K562 (cell line): ENCODE measurements at regions not wholly inside any gene's neighbourhood (a gene's known extent, or its start where the extent isn't known, plus 50 kb on each side); places are given as distances from the start of the nearest gene placed in this dataset.
"Not testable (repeated sequence)": the region's sequence is repeated elsewhere in the genome, so short reads cannot be mapped to it uniquely, and the experiment has no call there.

ENCODE experiments used
- ATAC-seq: fragments of 200-7000 bp; cut with Tn5 transposase; 3 replicates; pipeline ENCODE4 v1.9.1; 2020; ENCODE audit warnings: moderate library complexity
- BruUV-seq: library from RNA; stranded (reverse); fragments of 400-500 nt; replicated peaks from 2 replicates; lab custom pipeline; 2021; lab: Mats Ljungman, UMichigan
- CTCF ChIA-PET: fragments of 300-600 bp; formaldehyde crosslinking; extraction: SDS; loops from one replicate; lab custom pipeline; 2021; ENCODE audit warnings: low intra/inter-chr PET ratio; lab: Yijun Ruan, JAX
- POLR2A ChIA-PET: fragments of 300-600, 350-650 bp; sonication (Branson Sonifier 250); formaldehyde crosslinking; extraction: SDS; loops from one replicate; lab custom pipeline; 2021; ENCODE audit warnings: antibody characterized with exemption, inconsistent platforms; lab: Yijun Ruan, JAX
- DNase-seq, 4 experiments: peaks; one replicate each; pipeline versions ENCODE4 v3.0.0 to v3.0.0-alpha.2; 2011 to 2018; ENCODE audit warnings: low spot score in 3 of 4, mixed read lengths in 3 of 4; ENCODE audit errors: extremely low read depth in 1 of 4
- FAIRE-seq: peaks from 2 replicates; lab custom pipeline; 2011; peaks lifted over from hg19 to GRCh38; lab: Jason Lieb, UNC
- H2AFZ ChIP-seq: 2 replicates; pipeline ENCODE4 v1.6.0; 2011; ENCODE audit warnings: low read depth, low read length, control low read depth, inconsistent platforms
- H3K27ac ChIP-seq: fragments of 200-600 bp; 3 replicates; pipeline ENCODE4 v1.8.0; 2011; ENCODE audit warnings: low read depth, mild to moderate bottlenecking, control low read depth, inconsistent platforms, low read length, moderate library complexity, mixed read lengths; ENCODE audit errors: extremely low read depth
- H3K27me3 ChIP-seq, 2 experiments: fragments of 300-600 bp in 1 of 2; 2 replicates in 1 of 2; 3 replicates in 1 of 2; pipeline versions ENCODE4 v1.6.0 to v1.8.0; 2011; ENCODE audit warnings: inconsistent platforms in 2 of 2, low read length in 2 of 2, mild to moderate bottlenecking in 1 of 2, mixed read lengths in 1 of 2, moderate library complexity in 1 of 2; ENCODE audit not compliant: control insufficient read depth in 2 of 2, insufficient read depth in 2 of 2
- H3K36me3 ChIP-seq: fragments of 300-600 bp; 3 replicates; pipeline ENCODE4 v1.8.0; 2011; ENCODE audit warnings: mild to moderate bottlenecking, low read length, inconsistent platforms; ENCODE audit not compliant: control insufficient read depth, insufficient read depth
- H3K4me1 ChIP-seq, 2 experiments: fragments of 200-600 bp in 1 of 2; replicated peaks in 1 of 2; 2 replicates in 1 of 2; 3 replicates in 1 of 2; pipeline versions ENCODE4 v1.5.1 to v1.8.0; 2011; ENCODE audit warnings: inconsistent platforms in 2 of 2, low read length in 2 of 2, mild to moderate bottlenecking in 1 of 2, mixed read lengths in 1 of 2, moderate library complexity in 1 of 2; ENCODE audit not compliant: control insufficient read depth in 2 of 2, insufficient read depth in 2 of 2
- H3K4me2 ChIP-seq: 2 replicates; pipeline ENCODE4 v1.6.1; 2011; ENCODE audit warnings: low read length, control low read depth, inconsistent platforms, mixed read lengths; ENCODE audit not compliant: insufficient read depth
- H3K4me3 ChIP-seq: fragments of 200-600 bp; sonication (generic), shearing (Covaris generic); 2 replicates; pipeline ENCODE4 v1.5.1; 2016; ENCODE audit warnings: control low read depth, inconsistent platforms
- H3K79me2 ChIP-seq: fragments of 200-600 bp; 3 replicates; pipeline ENCODE4 v1.8.0; 2011; ENCODE audit warnings: low read length, inconsistent platforms; ENCODE audit not compliant: control insufficient read depth, insufficient read depth
- H3K9ac ChIP-seq, 2 experiments: 2 replicates each; pipeline versions ENCODE4 v1.6.0 to v1.6.1; 2011; ENCODE audit warnings: low read depth in 2 of 2, low read length in 2 of 2, control low read depth in 1 of 2, inconsistent platforms in 1 of 2, mild to moderate bottlenecking in 1 of 2, mixed read lengths in 1 of 2; ENCODE audit not compliant: insufficient read depth in 1 of 2
- H3K9me1 ChIP-seq: one replicate; pipeline ENCODE4 v1.6.0; 2011; ENCODE audit warnings: inconsistent platforms, mild to moderate bottlenecking, low read length, moderate library complexity; ENCODE audit not compliant: control insufficient read depth, insufficient read depth
- H3K9me3 ChIP-seq: replicated peaks from 2 replicates; pipeline ENCODE4 v1.5.1; 2011; ENCODE audit warnings: low read depth, low read length, inconsistent platforms; ENCODE audit not compliant: control insufficient read depth, insufficient read depth
- H4K20me1 ChIP-seq: replicated peaks from 2 replicates; pipeline ENCODE4 v1.6.1; 2011; ENCODE audit warnings: low read length, inconsistent platforms, mixed read lengths; ENCODE audit not compliant: control insufficient read depth, insufficient read depth
- BHLHE40 ChIP-seq: IDR thresholded peaks from 2 replicates; pipeline ENCODE4 v1.6.1; 2011; ENCODE audit warnings: low read length, improper control_type of control experiment
- DIDO1 ChIP-seq: fragments of 450-650 bp; IDR thresholded peaks from 2 replicates; pipeline ENCODE4 v1.6.1; 2016; ENCODE audit warnings: low read depth, missing biosample characterization, missing genetic modification characterization
- NELFE ChIP-seq: IDR thresholded peaks from 2 replicates; pipeline ENCODE4 v1.6.1; 2011; ENCODE audit warnings: mild to moderate bottlenecking; ENCODE audit not compliant: insufficient read depth, insufficient read length
- POLR2AphosphoS5 ChIP-seq: IDR thresholded peaks from 2 replicates; pipeline ENCODE4 v1.6.1; 2011; ENCODE audit warnings: mild to moderate bottlenecking, low read depth, low read length, moderate library complexity; ENCODE audit not compliant: control insufficient read depth, insufficient read depth
- SUPT5H ChIP-seq: fragments of 450-650 bp; IDR thresholded peaks from 2 replicates; pipeline ENCODE4 v1.6.1; 2016
- WGBS: fragments of 100-300 bp; shearing (Covaris generic); methylation state at CpG from one replicate; pipeline ENCODE4 v1.1.6; 2016; ENCODE audit warnings: low coverage, mixed read lengths; ENCODE audit not compliant: insufficient coverage; ENCODE audit errors: missing lambda C conversion rate; 5-methylcytosine and 5-hydroxymethylcytosine counted together
- in situ Hi-C: fragments of 300-500 bp; cut with MboI; formaldehyde crosslinking; loops from 4 replicates; pipeline ENCODE4 v1.15.0; 2018; ENCODE audit warnings: inconsistent platforms, mixed read lengths
- intact Hi-C: fragments of 100-400 bp; cut with micrococcal nuclease; formaldehyde crosslinking; loops from 2 replicates; pipeline ENCODE4 v1.14.2; 2022
- TF ChIP-seq, protein P1 (sequence below): fragments of 250-450 bp; sonication (Bioruptor Pico); IDR thresholded peaks from 2 replicates; pipeline ENCODE4 v1.8.0; 2021; ENCODE audit warnings: borderline replicate concordance, mild to moderate bottlenecking, moderate library complexity; ENCODE audit not compliant: poor library complexity, severe bottlenecking
- TF ChIP-seq, protein P2 (sequence below): IDR thresholded peaks from 2 replicates; pipeline ENCODE4 v1.6.1; 2016; ENCODE audit warnings: missing genetic modification characterization, missing compliant biosample characterization

GRCh38 chr16:64345142-64345541 is 776.7 kb downstream of the CDH11 start:
- CTCF ChIA-PET: no interaction called here
- no peak for FAIRE-seq
- WGBS: 15% methylated on average over 6 of the region's 6 CpGs

DNA sequence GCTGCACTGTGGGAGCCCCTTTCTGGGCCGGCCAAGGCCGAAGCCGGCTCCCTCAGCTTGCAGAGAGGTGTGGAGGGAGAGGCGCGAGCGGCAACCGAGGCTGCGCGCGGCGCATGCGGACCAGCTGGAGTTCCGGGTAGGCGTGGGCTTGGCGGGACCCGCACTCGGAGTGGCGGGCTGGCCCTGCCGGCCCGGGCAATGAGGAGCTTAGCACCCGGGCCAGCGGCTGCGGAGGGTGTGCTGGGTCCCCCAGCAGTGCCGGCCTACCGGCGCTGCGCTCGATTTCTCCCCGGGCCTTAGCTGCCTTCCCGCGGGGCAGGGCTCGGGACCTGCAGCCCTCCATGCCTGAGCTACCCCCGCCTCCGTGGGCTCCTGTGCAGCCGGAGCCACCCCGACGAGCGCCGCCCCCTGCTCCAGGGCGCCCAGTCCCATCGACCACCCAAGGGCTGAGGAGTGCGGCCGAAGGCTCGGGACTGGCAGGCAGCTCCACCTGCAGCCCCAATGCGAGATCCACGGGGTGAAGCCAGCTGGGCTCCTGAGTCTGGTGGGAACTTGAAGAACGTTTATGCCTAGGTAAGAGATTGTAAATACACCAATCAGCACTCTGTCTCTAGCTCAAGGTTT is 777.9 kb downstream of the CDH11 start:
- H3K4me3 ChIP-seq, H4K20me1 ChIP-seq, H3K36me3 ChIP-seq, H3K4me2 ChIP-seq, intact Hi-C loops, POLR2A ChIA-PET, H3K9me3 ChIP-seq, H3K4me1 ChIP-seq, H3K27me3 ChIP-seq, H3K9me1 ChIP-seq, BruUV-seq, FAIRE-seq, H3K79me2 ChIP-seq, in situ Hi-C loops, ATAC-seq, H2AFZ ChIP-seq, H3K27ac ChIP-seq, CTCF ChIA-PET, DNase-seq, H3K9ac ChIP-seq: not testable (repeated sequence)
- 17% methylated on average over 16 of the region's 47 CpGs for WGBS

More at GRCh38 chr16:64345142-64345541, 776.7 kb downstream of the CDH11 start:
- no peak overlapping the region for H3K9ac ChIP-seq
- H3K9me3 ChIP-seq: no peaks in the 10 kb centered on the region
- no peak overlapping the region for H3K4me3 ChIP-seq
- TF ChIP-seq NELFE (no peak), SUPT5H (no peak), POLR2AphosphoS5 (no peak), DIDO1 (tag) (no peak), BHLHE40 (no peak)
- TF ChIP-seq, protein P1, sequence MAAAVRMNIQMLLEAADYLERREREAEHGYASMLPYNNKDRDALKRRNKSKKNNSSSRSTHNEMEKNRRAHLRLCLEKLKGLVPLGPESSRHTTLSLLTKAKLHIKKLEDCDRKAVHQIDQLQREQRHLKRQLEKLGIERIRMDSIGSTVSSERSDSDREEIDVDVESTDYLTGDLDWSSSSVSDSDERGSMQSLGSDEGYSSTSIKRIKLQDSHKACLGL (CRISPR knock-in tag): no peak
- TF ChIP-seq, protein P2, sequence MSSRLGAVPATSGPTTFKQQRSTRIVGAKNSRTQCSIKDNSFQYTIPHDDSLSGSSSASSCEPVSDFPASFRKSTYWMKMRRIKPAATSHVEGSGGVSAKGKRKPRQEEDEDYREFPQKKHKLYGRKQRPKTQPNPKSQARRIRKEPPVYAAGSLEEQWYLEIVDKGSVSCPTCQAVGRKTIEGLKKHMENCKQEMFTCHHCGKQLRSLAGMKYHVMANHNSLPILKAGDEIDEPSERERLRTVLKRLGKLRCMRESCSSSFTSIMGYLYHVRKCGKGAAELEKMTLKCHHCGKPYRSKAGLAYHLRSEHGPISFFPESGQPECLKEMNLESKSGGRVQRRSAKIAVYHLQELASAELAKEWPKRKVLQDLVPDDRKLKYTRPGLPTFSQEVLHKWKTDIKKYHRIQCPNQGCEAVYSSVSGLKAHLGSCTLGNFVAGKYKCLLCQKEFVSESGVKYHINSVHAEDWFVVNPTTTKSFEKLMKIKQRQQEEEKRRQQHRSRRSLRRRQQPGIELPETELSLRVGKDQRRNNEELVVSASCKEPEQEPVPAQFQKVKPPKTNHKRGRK (tag): no peak
- H2AFZ ChIP-seq: no peak overlapping the region
- H3K36me3 ChIP-seq: no peaks in the 10 kb centered on the region
- in situ Hi-C loops: no loop called here
- H3K9me1 ChIP-seq: no peaks in the 10 kb centered on the region
- no TSS peak for BruUV-seq
- H3K4me1 ChIP-seq: no peaks in the 10 kb centered on the region
- H3K27me3 ChIP-seq: no peaks in the 10 kb centered on the region
- POLR2A ChIA-PET: no interaction called here
- H4K20me1 ChIP-seq: no peaks in the 10 kb centered on the region
- DNase-seq: no peak
- no peaks in the 10 kb centered on the region for H3K79me2 ChIP-seq
- no peak overlapping the region for H3K27ac ChIP-seq
- ATAC-seq: no peak
- intact Hi-C loops: no loop called here
- H3K4me2 ChIP-seq: no peak overlapping the region
